Liver (tissue), 3 donors: ENCODE measurements at regions not wholly inside any gene's neighbourhood (a gene's known extent, or its start where the extent isn't known, plus 50 kb on each side); places are given as distances from the start of the nearest gene placed in this dataset.

Source experiments
- CTCF ChIP-seq: fragments of 150-350 bp; IDR thresholded peaks from 2 replicates; pipeline ENCODE4 v1.5.1; 2017; ENCODE audit warnings: improper control_type of control experiment, low read depth, low read length; ENCODE audit not compliant: missing input control
- EGR1 ChIP-seq, 2 donors: IDR thresholded peaks; 2 replicates each; pipeline ENCODE4 v1.6.1; 2016 to 2018; ENCODE audit warnings: antibody characterized with exemption in 2 of 2, low read depth in 2 of 2
- FOXA1 ChIP-seq: IDR thresholded peaks from 2 replicates; pipeline ENCODE4 v1.6.1; 2016; ENCODE audit warnings: antibody characterized with exemption
- GABPA ChIP-seq, 2 donors: IDR thresholded peaks in 1 of 2; conservative IDR thresholded peaks in 1 of 2; 2 replicates each; pipeline ENCODE4 v1.6.1; 2016; ENCODE audit warnings: antibody characterized with exemption in 2 of 2, mild to moderate bottlenecking in 1 of 2, moderate library complexity in 1 of 2
- RAD21 ChIP-seq, 2 donors: IDR thresholded peaks; 2 replicates each; pipeline ENCODE4 v1.6.1; 2016; ENCODE audit warnings: antibody characterized with exemption in 2 of 2, mild to moderate bottlenecking in 2 of 2
- REST ChIP-seq: IDR thresholded peaks from 2 replicates; pipeline ENCODE4 v1.6.1; 2016; ENCODE audit warnings: antibody characterized with exemption, mild to moderate bottlenecking
- SP1 ChIP-seq: IDR thresholded peaks from 2 replicates; pipeline ENCODE4 v1.6.1; 2018; ENCODE audit warnings: antibody characterized with exemption, mild to moderate bottlenecking
- TAF1 ChIP-seq: conservative IDR thresholded peaks from 2 replicates; pipeline ENCODE4 v1.6.1; 2016; ENCODE audit warnings: antibody characterized with exemption, mild to moderate bottlenecking
- YY1 ChIP-seq: IDR thresholded peaks from 2 replicates; pipeline ENCODE4 v1.6.1; 2016; ENCODE audit warnings: antibody characterized with exemption, mild to moderate bottlenecking
- ZBTB33 ChIP-seq: IDR thresholded peaks from 2 replicates; pipeline ENCODE4 v1.6.1; 2016; ENCODE audit warnings: antibody characterized with exemption
- donor health status: healthy.
- donor health status: healthy.

- no peak for TF ChIP-seq CTCF
- no peak for TF ChIP-seq FOXA1
- TF ChIP-seq RAD21 (IDR thresholded peaks at IDR 0.05): no peak
- no peak for TF ChIP-seq ZBTB33
- no peak for TF ChIP-seq SP1
- TF ChIP-seq REST: no peak
- no peak for TF ChIP-seq TAF1
- TF ChIP-seq EGR1 (IDR thresholded peaks at IDR 0.05; ENCODE audit: low read depth in 2 of 2): no peak
- TF ChIP-seq YY1: no peak
- TF ChIP-seq GABPA (IDR thresholded peaks at IDR 0.05 in 1 of 2, conservative IDR thresholded peaks at IDR 0.05 in 1 of 2): no peak
Measured at GRCh38 chr20:24895431-24895830, 53.6 kb upstream of the CST7 start.
